IPS DF 6.9 (cell line): ENCODE measurements at regions not wholly inside any gene's neighbourhood (a gene's known extent, or its start where the extent isn't known, plus 50 kb on each side); places are given as distances from the start of the nearest gene placed in this dataset.

Experiments
- DNase-seq: peaks from one replicate; pipeline ENCODE4 v3.0.0-alpha.2; 2013; ENCODE audit warnings: low read depth, low spot score
- H3K27ac ChIP-seq: one replicate; pipeline ENCODE4 v1.5.1; 2013; ENCODE audit warnings: low read length, control low read depth
- H3K27me3 ChIP-seq: 2 replicates; pipeline ENCODE4 v1.6.1; 2013; ENCODE audit warnings: mild to moderate bottlenecking, low read length; ENCODE audit not compliant: control insufficient read depth, insufficient read depth
- H3K36me3 ChIP-seq: 2 replicates; pipeline ENCODE4 v1.6.1; 2013; ENCODE audit warnings: low read length; ENCODE audit not compliant: control insufficient read depth, insufficient read depth
- H3K4me1 ChIP-seq: 2 replicates; pipeline ENCODE4 v1.6.1; 2013; ENCODE audit warnings: low read length; ENCODE audit not compliant: control insufficient read depth, insufficient read depth
- H3K4me3 ChIP-seq: 2 replicates; pipeline ENCODE4 v1.5.1; 2013; ENCODE audit warnings: mild to moderate bottlenecking, low read length
- H3K9me3 ChIP-seq: 2 replicates; pipeline ENCODE4 v1.6.1; 2013; ENCODE audit warnings: low read length, inconsistent platforms; ENCODE audit not compliant: control insufficient read depth, insufficient read depth
- WGBS: extraction: QIAGEN DNeasy Blood & Tissue Kit; methylation state at CpG from one replicate; pipeline ENCODE4 v1.1.7; 2013; ENCODE audit warnings: mixed read lengths, missing lambda C conversion rate; ENCODE audit not compliant: insufficient read length, insufficient coverage; 5-methylcytosine and 5-hydroxymethylcytosine counted together

- Histone ChIP-seq H3K9me3 (no peaks in the 10 kb centered on the region), H3K36me3 (no peaks in the 10 kb centered on the region), H3K27me3 (no peaks in the 10 kb centered on the region), H3K4me1 (no peaks in the 10 kb centered on the region), H3K4me3 (no peak overlapping the region), H3K27ac (no peak overlapping the region)
- WGBS = no CpG with 5 or more reads among the region's 14 CpGs
- no peak for DNase-seq
Observed at GRCh38 chr10:3423384-3423783, 250.8 kb upstream of the PITRM1 start.

- DNase-seq = no peak
- WGBS = no CpG with 5 or more reads among the region's 8 CpGs
- H3K9me3 ChIP-seq = no peaks in the 10 kb centered on the region
- no peaks in the 10 kb centered on the region for H3K27me3 ChIP-seq
- H3K27ac ChIP-seq = no peak overlapping the region
- H3K4me1 ChIP-seq = no peaks in the 10 kb centered on the region
- no peaks in the 10 kb centered on the region for H3K36me3 ChIP-seq
- no peak overlapping the region for H3K4me3 ChIP-seq
Observed at GRCh38 chr10:3422282-3422681, 249.7 kb upstream of the PITRM1 start.

- WGBS = 100% methylated on average over 1 of the region's 16 CpGs
- DNase-seq = no peak
- Histone ChIP-seq H3K4me3 (no peak overlapping the region), H3K36me3 (no peaks in the 10 kb centered on the region), H3K9me3 (no peaks in the 10 kb centered on the region), H3K4me1 (no peaks in the 10 kb centered on the region), H3K27ac (no peak overlapping the region), H3K27me3 (no peaks in the 10 kb centered on the region)
Observed at GRCh38 chr10:3421537-3422257, 249.1 kb upstream of the PITRM1 start.

- Histone ChIP-seq H3K27ac (no peak overlapping the region), H3K4me1 (no peaks in the 10 kb centered on the region), H3K27me3 (no peaks in the 10 kb centered on the region), H3K36me3 (no peaks in the 10 kb centered on the region), H3K9me3 (no peaks in the 10 kb centered on the region), H3K4me3 (no peak overlapping the region)
- no CpG with 5 or more reads among the region's 18 CpGs for WGBS
- no peak for DNase-seq
Observed at GRCh38 chr10:3420527-3421469, 248.2 kb upstream of the PITRM1 start.

- WGBS = 100% methylated on average over 1 of the region's 12 CpGs
- Histone ChIP-seq H3K27me3 (no peaks in the 10 kb centered on the region), H3K9me3 (no peaks in the 10 kb centered on the region), H3K4me1 (no peaks in the 10 kb centered on the region), H3K27ac (no peak overlapping the region), H3K4me3 (no peak overlapping the region), H3K36me3 (no peaks in the 10 kb centered on the region)
- no peak for DNase-seq
Observed at GRCh38 chr10:3419719-3420495, 247.3 kb upstream of the PITRM1 start.

GRCh38 chr10:3418926-3419325 lies 246.3 kb upstream of the PITRM1 start:
- WGBS = no CpG with 5 or more reads among the region's 12 CpGs
- no peak overlapping the region for H3K27ac ChIP-seq
- no peak for DNase-seq
- H3K27me3 ChIP-seq = no peaks in the 10 kb centered on the region
- H3K36me3 ChIP-seq = no peaks in the 10 kb centered on the region
- H3K9me3 ChIP-seq = no peaks in the 10 kb centered on the region
- H3K4me3 ChIP-seq = no peak overlapping the region
- no peaks in the 10 kb centered on the region for H3K4me1 ChIP-seq

- Histone ChIP-seq H3K4me1 (no peaks in the 10 kb centered on the region), H3K36me3 (no peaks in the 10 kb centered on the region), H3K27ac (no peak overlapping the region), H3K4me3 (no peak overlapping the region), H3K27me3 (no peaks in the 10 kb centered on the region), H3K9me3 (no peaks in the 10 kb centered on the region)
- WGBS = no CpG with 5 or more reads among the region's 13 CpGs
- DNase-seq = no peak
Observed at GRCh38 chr10:3418041-3418754, 245.6 kb upstream of the PITRM1 start.

- Histone ChIP-seq H3K4me1 (no peaks in the 10 kb centered on the region), H3K27ac (no peak overlapping the region), H3K9me3 (no peaks in the 10 kb centered on the region), H3K27me3 (no peaks in the 10 kb centered on the region), H3K4me3 (no peak overlapping the region), H3K36me3 (no peaks in the 10 kb centered on the region)
- WGBS = no CpG with 5 or more reads among the region's 9 CpGs
- no peak for DNase-seq
Observed at GRCh38 chr10:3417096-3417495, 244.5 kb upstream of the PITRM1 start.

GRCh38 chr10:3415878-3416605 lies 243.5 kb upstream of the PITRM1 start:
- H3K4me1 ChIP-seq = no peaks in the 10 kb centered on the region
- H3K9me3 ChIP-seq = no peaks in the 10 kb centered on the region
- H3K4me3 ChIP-seq = no peak overlapping the region
- no peaks in the 10 kb centered on the region for H3K27me3 ChIP-seq
- no peak for DNase-seq
- no peaks in the 10 kb centered on the region for H3K36me3 ChIP-seq
- H3K27ac ChIP-seq = no peak overlapping the region
- WGBS = no CpG with 5 or more reads among the region's 17 CpGs
